ENCODE measurements at regions not wholly inside any gene's neighbourhood (a gene's known extent, or its start where the extent isn't known, plus 50 kb on each side); places are given as distances from the start of the nearest gene placed in this dataset.
A peak's percentile ranks its signal among the peaks of the same experiment; 100 is the strongest.

- peak; percentile 63 for DNase-seq
These were observed 173.9 kb upstream of the KLF3 start for GRCh38 chr4:38489924-38490639.

- no peak for DNase-seq
These were observed 173.1 kb upstream of the KLF3 start for GRCh38 chr4:38490753-38491446.

DNA sequence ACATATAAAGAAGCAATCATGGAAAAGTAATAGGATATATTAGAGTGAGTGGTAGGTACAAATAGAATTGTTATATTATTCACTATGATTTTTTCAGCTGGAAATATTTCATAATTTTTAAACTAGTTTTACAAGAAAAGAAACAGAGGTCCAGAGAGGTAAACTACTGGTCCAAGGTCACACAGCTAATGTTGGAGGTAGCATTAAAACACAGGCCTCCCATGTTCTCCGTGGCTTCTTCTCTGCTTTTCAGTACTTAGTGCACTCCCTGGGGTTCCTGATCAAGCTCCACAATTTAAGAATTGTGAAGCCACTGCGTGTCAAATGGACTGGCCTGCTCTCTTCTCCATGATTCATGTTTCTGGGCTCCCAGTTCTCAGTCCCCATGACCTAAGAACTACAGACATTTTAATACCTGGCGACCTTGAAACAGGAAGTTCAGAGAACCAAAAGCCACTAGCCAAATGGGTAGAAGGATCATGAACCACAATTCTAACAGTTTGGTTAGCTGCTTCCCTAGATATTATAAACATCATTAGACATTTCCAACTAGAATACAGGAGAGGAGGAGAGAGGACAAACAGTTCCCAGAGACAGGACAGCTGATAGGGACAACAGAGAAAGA lies 172.0 kb upstream of the KLF3 start:
- no peak for DNase-seq

GRCh38 chr4:38493066-38493465 lies 170.9 kb upstream of the KLF3 start:
- no peak for DNase-seq

GRCh38 chr4:38495446-38495845 lies 168.6 kb upstream of the KLF3 start:
- no peak for DNase-seq

GRCh38 chr4:38497121-38497520 lies 166.9 kb upstream of the KLF3 start:
- DNase-seq = no peak

- DNase-seq = no peak
These were observed 164.9 kb upstream of the KLF3 start for GRCh38 chr4:38499101-38499500.

DNA sequence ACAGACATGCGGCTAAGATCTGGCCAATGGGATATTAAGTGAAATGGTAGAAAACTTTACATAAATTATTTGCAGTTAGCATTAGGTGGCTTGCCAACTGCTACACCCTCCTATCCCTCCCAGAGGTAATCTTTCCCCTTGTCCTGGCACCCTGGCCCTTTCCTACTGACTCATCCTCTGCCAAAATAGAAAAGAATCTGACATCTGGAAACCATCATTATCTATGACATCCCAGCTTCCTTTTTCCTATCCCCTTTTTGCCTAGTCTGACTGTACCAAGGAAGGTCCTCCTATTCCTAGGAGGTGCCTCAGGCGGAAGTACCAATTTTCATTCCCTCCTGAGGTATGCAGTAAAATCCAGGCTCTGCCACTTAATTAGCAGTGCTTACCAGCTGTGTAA lies 163.6 kb upstream of the KLF3 start:
- no peak for DNase-seq

GRCh38 chr4:38501698-38502097 lies 162.3 kb upstream of the KLF3 start:
- no peak for DNase-seq

DNA sequence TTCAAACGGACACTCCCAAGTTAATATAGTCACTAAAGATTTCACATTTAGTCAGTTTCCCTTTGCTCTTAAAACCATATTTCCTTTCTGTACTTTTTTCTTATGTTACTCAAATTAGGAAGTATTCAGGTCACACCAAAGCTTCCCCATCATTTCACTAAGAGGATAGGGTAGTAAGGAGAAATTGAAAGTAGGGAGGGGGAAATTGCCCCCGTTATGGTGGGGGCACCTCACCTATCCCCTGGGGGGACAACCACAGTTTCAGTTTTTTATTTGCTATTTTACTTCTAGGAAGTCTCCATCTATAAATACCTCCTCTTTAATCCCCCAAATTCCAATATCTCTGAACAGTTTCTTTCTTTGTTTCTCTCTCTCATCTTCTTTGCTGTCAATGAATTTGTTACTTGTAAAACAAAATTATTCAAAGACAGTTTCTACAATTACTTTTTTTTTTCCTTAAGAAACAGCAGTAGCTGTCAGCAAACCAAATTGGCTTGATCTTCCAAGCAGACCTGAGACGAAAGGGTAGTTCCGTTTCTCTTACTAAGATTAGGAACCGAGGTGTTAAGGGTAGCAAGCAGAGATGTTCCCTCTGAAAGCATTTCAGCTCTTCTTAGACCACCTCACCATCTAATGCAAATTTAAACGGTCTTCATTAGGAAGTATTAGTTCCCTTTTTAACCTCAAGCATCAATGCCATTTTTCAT lies 160.2 kb upstream of the KLF3 start:
- DNase-seq = no peak

GRCh38 chr4:38504396-38504715 lies 159.6 kb upstream of the KLF3 start:
- no peak for DNase-seq

DNA sequence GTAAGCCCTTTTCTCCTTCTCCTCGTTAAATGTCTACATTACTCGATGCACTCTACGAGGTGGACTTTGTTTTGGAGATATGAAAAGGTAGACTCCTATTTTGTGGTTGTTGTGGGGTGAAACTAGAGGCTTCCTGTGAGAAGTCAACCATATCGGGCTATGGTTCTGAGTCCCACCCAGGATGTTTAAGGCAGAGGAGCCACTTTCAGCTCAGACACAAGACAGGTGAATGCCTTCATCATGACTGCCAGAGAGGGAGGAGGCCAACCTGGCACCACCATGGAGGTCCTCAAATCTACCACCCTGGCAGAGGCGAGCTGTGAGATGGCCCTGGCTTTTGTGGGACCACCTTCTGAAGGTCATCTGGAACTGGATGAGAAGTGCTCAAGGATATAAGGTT lies 154.4 kb upstream of the KLF3 start:
- DNase-seq = no peak

DNA sequence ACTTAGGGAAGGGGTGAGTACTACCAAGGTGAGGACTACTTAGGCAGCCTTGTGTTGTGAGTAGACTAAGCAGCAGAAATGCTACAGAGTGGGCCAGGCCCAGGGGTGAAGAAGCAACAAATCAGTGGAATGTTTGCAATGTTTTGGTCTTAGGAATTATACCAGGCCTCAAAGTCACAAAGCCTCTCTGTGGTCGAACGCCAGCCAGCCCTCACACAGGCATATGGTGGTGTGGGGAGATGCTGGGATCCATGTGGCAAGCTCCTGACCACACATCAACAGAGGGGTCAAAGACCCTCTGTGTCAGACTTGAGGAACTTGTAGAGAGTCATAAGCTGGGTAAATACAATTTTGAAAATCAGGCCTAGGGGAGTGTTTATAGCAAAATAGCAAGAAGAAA lies 153.8 kb upstream of the KLF3 start:
- no peak for DNase-seq

GRCh38 chr4:38511702-38512101 lies 152.3 kb upstream of the KLF3 start:
- DNase-seq = no peak

DNA sequence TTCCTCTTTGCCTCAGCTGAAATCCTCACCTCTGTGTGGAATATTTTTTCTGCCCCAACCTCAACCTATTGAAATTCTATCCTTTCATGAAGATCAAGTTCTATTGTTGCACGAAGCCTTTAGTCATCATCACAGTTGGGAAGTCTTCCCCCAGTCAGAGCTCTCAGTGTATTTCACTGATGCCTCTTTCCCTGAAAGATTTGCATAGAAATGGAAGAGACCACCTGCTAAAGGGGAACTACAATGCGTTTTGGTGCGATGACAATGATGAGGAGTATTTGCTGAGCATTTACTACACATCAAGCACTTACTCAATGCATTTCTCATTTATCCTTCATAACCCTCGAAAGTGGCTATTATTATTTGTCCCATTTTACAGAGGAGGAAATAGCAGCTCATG lies 151.2 kb upstream of the KLF3 start:
- no peak for DNase-seq

DNA sequence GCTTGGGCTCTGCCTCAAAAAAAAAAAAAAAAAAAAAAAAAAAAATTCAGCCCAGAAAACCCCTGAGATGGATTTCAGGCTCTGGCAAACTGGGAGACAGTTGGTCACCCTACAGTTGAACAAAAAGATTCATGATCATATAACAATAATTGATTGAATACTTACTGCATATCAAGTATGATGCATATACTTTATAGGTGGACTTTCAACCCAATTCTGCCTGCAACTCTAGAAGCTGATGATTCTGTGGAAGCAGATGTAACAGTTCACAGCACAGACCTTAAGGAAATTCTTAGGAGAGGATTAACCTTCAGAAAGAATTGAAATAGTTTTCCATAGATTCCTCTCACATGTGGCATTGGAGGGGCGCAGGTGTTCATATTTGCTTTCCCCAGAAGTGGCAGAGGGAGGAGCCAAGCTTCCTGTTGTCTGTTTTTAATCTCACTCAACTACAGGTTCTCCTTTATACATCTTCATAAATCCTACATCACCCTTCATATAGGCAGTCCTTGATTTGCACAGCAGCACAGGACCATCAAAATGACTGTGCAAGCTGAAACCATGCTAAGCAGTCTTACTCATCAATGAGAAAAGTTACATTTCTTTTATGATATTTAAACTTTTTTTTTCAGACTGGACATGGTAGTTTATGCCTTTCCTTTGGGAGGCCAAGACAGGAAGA lies 149.4 kb upstream of the KLF3 start:
- no peak for DNase-seq

DNA sequence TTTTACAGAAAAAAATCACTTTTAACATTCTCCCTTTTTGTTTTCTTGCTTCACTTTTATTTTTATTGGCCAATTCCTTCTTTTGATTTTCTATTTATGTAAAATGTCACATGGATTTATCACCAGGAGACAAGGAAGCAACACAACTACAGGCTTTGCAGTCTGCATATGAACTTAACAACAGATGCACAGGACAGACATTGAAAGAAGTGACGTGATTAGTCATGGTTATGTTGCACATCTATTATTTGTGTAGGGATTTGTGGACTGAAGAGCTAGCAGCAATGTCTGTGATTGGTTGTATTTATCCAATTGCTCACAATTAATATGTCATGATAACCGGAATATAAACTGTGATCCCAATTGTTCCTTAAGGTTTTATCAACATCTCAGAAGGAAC lies 147.8 kb upstream of the KLF3 start:
- no peak for DNase-seq

DNA sequence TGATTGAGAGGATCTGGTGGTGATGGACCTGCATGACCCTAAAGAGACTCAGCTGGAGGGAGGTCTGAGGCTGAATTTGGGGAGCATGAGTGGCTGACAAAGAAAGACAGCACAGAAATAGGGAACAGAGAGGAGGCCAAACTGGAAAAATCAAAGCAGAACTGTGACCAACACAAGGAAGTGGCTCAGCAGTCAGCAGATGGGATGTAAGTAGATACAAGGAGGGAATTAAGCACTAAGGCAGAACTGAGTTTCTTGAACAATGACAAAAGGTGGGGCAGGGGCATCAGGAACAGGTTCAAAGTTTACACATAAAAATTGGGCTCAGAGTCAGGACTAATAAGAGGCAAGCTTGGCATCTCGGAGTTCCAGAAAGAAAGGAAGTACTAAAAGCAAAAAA lies 144.3 kb upstream of the KLF3 start:
- DNase-seq = no peak

- DNase-seq = no peak
These were observed 140.9 kb upstream of the KLF3 start for GRCh38 chr4:38523054-38523453.

- DNase-seq = no peak
These were observed 140.2 kb upstream of the KLF3 start for GRCh38 chr4:38523524-38524448.

DNA sequence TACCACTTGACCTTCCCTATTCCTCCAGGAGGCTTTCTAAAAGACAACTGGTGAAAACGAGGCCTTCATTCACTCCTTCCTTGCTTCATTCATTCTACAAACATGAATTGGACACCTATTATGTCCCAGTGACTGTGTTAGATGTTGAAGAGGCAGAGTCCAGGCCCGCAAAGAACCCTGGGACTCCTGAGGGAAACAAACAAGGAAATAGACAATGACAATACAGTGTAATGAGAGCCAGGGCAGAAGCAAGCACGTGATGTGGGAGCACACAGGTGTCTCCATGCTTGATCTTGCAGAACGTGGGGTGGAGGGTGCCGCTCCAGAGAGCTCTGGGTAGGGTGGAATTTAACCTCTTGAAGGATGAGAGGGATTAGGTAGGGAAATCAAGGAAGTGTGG lies 137.6 kb upstream of the KLF3 start:
- DNase-seq = no peak
